Endothelial cell of umbilical vein (primary cell): ENCODE measurements at regions not wholly inside any gene's neighbourhood (a gene's known extent, or its start where the extent isn't known, plus 50 kb on each side); places are given as distances from the start of the nearest gene placed in this dataset.

ENCODE experiments used
- BruUV-seq: library from RNA; stranded (reverse); fragments of 400-500 nt; replicated peaks from 2 replicates; lab custom pipeline; 2021; lab: Mats Ljungman, UMichigan
- CTCF ChIA-PET: fragments of 300-600, 350-600 bp; sonication (Branson Sonifier 250); formaldehyde crosslinking; loops from one replicate; lab custom pipeline; 2021; ENCODE audit warnings: antibody characterized with exemption, inconsistent platforms; lab: Charles Lee
- POLR2A ChIA-PET: fragments of 300-600, 350-600 bp; sonication (Branson Sonifier 250); formaldehyde crosslinking; loops from one replicate; lab custom pipeline; 2021; ENCODE audit warnings: antibody characterized with exemption, inconsistent platforms; lab: Charles Lee
- DNase-seq: peaks from one replicate; pipeline ENCODE4 v3.0.0-alpha.2; 2011; ENCODE audit warnings: low read depth, low spot score
- FAIRE-seq: peaks from 2 replicates; lab custom pipeline; 2011; peaks lifted over from hg19 to GRCh38; lab: Jason Lieb, UNC
- H2AFZ ChIP-seq: 2 replicates; pipeline ENCODE4 v1.6.0; 2012; ENCODE audit warnings: low read depth, low read length, control low read depth, inconsistent platforms
- H3K27ac ChIP-seq: 2 replicates; pipeline ENCODE4 v1.5.1; 2011; ENCODE audit warnings: low read depth, mild to moderate bottlenecking, control low read depth, low read length, moderate library complexity; ENCODE audit not compliant: insufficient read depth
- H3K27me3 ChIP-seq, 2 experiments: 2 replicates each; pipeline versions ENCODE4 v1.6.0 to v1.6.1; 2011; ENCODE audit warnings: low read length in 2 of 2, mixed read lengths in 1 of 2; ENCODE audit not compliant: control insufficient read depth in 2 of 2, insufficient read depth in 2 of 2
- H3K36me3 ChIP-seq, 2 experiments: 2 replicates in 1 of 2; 3 replicates in 1 of 2; pipeline ENCODE4 v1.5.1; 2011; ENCODE audit warnings: low read length in 2 of 2, mild to moderate bottlenecking in 1 of 2, moderate library complexity in 1 of 2; ENCODE audit not compliant: control insufficient read depth in 2 of 2, insufficient read depth in 2 of 2; ENCODE audit errors: extremely low read depth in 1 of 2
- H3K4me1 ChIP-seq: 3 replicates; pipeline ENCODE4 v1.5.1; 2011; ENCODE audit warnings: mild to moderate bottlenecking, low read length; ENCODE audit not compliant: control insufficient read depth, insufficient read depth; ENCODE audit errors: extremely low read depth
- H3K4me2 ChIP-seq: 2 replicates; pipeline ENCODE4 v1.6.1; 2011; ENCODE audit warnings: low read length, control low read depth, mixed read lengths; ENCODE audit not compliant: insufficient read depth
- H3K4me3 ChIP-seq, 3 experiments: fragments of 200-600 bp in 1 of 3; sonication (generic), shearing (Covaris generic) in 1 of 3; replicated peaks in 1 of 3; 2 replicates each; pipeline ENCODE4 v1.5.1; 2011 to 2016; ENCODE audit warnings: control low read depth in 3 of 3, low read length in 3 of 3, mild to moderate bottlenecking in 2 of 3, inconsistent platforms in 1 of 3, low read depth in 1 of 3, moderate library complexity in 1 of 3; ENCODE audit not compliant: insufficient read depth in 1 of 3
- H3K79me2 ChIP-seq: 2 replicates; pipeline ENCODE4 v1.6.0; 2012; ENCODE audit warnings: low read length, inconsistent platforms; ENCODE audit not compliant: control insufficient read depth, insufficient read depth
- H3K9ac ChIP-seq: replicated peaks from 2 replicates; pipeline ENCODE3; 2011; ENCODE audit warnings: low read length, control low read depth; ENCODE audit not compliant: insufficient read depth; ENCODE audit errors: extremely low read depth
- H3K9me1 ChIP-seq: replicated peaks from 3 replicates; pipeline ENCODE4 v1.6.0; 2011; ENCODE audit warnings: mild to moderate bottlenecking, low read length; ENCODE audit not compliant: control insufficient read depth, insufficient read depth; ENCODE audit errors: extremely low read depth
- H3K9me3 ChIP-seq: replicated peaks from 2 replicates; pipeline ENCODE4 v1.5.1; 2012; ENCODE audit warnings: low read length, inconsistent platforms; ENCODE audit not compliant: control insufficient read depth, insufficient read depth
- H4K20me1 ChIP-seq: replicated peaks from 2 replicates; pipeline ENCODE3; 2011; ENCODE audit warnings: mild to moderate bottlenecking, low read length; ENCODE audit not compliant: control insufficient read depth, insufficient read depth; ENCODE audit errors: extremely low read depth
- FOS ChIP-seq: IDR thresholded peaks from 2 replicates; pipeline ENCODE4 v1.6.1; 2011; ENCODE audit warnings: mild to moderate bottlenecking, low read length, moderate library complexity, borderline replicate concordance; ENCODE audit not compliant: insufficient read depth
- GATA2 ChIP-seq: IDR thresholded peaks from 2 replicates; pipeline ENCODE4 v1.7.0; 2011; ENCODE audit warnings: low read depth, mild to moderate bottlenecking, moderate library complexity, mixed read lengths, low read length; ENCODE audit not compliant: insufficient read length, insufficient read depth
- JUN ChIP-seq: IDR thresholded peaks from 2 replicates; pipeline ENCODE4 v1.6.1; 2011; ENCODE audit warnings: borderline replicate concordance, low read depth; ENCODE audit not compliant: insufficient read length, insufficient read depth
- MAX ChIP-seq: IDR thresholded peaks from 2 replicates; pipeline ENCODE4 v1.6.1; 2011; ENCODE audit not compliant: insufficient read depth, insufficient read length
- MYC ChIP-seq: IDR thresholded peaks from one replicate; pipeline ENCODE4 v1.6.1; 2011; ENCODE audit warnings: mild to moderate bottlenecking, low read depth, low read length
- POLR2A ChIP-seq: IDR thresholded peaks from 2 replicates; pipeline ENCODE4 v1.6.1; 2012; ENCODE audit warnings: low read depth, mild to moderate bottlenecking, control low read depth, low read length
- POLR2AphosphoS5 ChIP-seq: IDR thresholded peaks from 2 replicates; pipeline ENCODE4 v1.6.1; 2012; ENCODE audit warnings: low read depth, mild to moderate bottlenecking, control low read depth, low read length, moderate library complexity; ENCODE audit not compliant: insufficient read depth
- dilution Hi-C: fragments of 300-500 bp; cut with MboI; formaldehyde crosslinking; loops from one replicate; pipeline ENCODE4 v1.15.0; 2019; ENCODE audit warnings: low sequenced_read_pairs; ENCODE audit not compliant: extremely low pct_ligation_motif_present
- intact Hi-C: fragments of 100-400 bp; cut with micrococcal nuclease; formaldehyde crosslinking; loops from one replicate; pipeline ENCODE4 v1.10.0; 2022

- Histone ChIP-seq H3K4me1 (peaks cover 40% of the 10 kb centered on the region), H3K4me3 (no peak overlapping the region), H2AFZ (no peak overlapping the region), H3K27me3 (no peaks in the 10 kb centered on the region), H3K27ac (no peak overlapping the region), H3K36me3 (no peaks in the 10 kb centered on the region), H3K79me2 (no peaks in the 10 kb centered on the region), H4K20me1 (no peaks in the 10 kb centered on the region), H3K9me3 (no peaks in the 10 kb centered on the region), H3K9me1 (no peaks in the 10 kb centered on the region), H3K4me2 (no peak overlapping the region), H3K9ac (no peak overlapping the region)
- ChIA-PET POLR2A (no interaction called here), CTCF (interaction anchor here (1.2 to 9.4 kb wide), 3 partner anchors 32 to 74 kb away, joined by 3 to 139 read pairs (median 5); partner anchors contain the start of gene ESM1)
- intact Hi-C loops: no loop called here
- FAIRE-seq (no peak), DNase-seq (no peak)
- no TSS peak for BruUV-seq
- no peak for TF ChIP-seq POLR2AphosphoS5
- TF ChIP-seq FOS: no peak
- no peak for TF ChIP-seq GATA2
- TF ChIP-seq MAX: no peak
- no peak for TF ChIP-seq POLR2A
- TF ChIP-seq JUN: no peak
- TF ChIP-seq MYC: no peak
- dilution Hi-C loops: no loop called here
Measured at GRCh38 chr5:54912021-54912420, 73.4 kb downstream of the ESM1 start.
